Tibial nerve (tissue), 4 donors: ENCODE measurements at regions not wholly inside any gene's neighbourhood (a gene's known extent, or its start where the extent isn't known, plus 50 kb on each side); places are given as distances from the start of the nearest gene placed in this dataset.

Source experiments
- DNase-seq, 2 donors: peaks; one replicate each; pipeline ENCODE4 v3.0.0-alpha.2; 2019; ENCODE audit warnings: low spot score in 2 of 2
- H3K27ac ChIP-seq, 4 donors: fragments of 200-600 bp; sonication (generic) in 3 of 4; one replicate each; pipeline ENCODE4 v1.5.1; 2017 to 2019; ENCODE audit warnings: mild to moderate bottlenecking in 1 of 4
- H3K27me3 ChIP-seq, 2 donors: fragments of 200-600 bp; sonication (generic) in 1 of 2; one replicate each; pipeline versions ENCODE4 v1.5.1 to v1.6.0; 2017 to 2019
- H3K36me3 ChIP-seq, 3 donors: fragments of 200-600 bp; sonication (generic); one replicate each; pipeline ENCODE4 v1.5.1; 2018 to 2019
- H3K4me1 ChIP-seq, 4 donors: fragments of 200-600 bp; sonication (generic) in 3 of 4; one replicate each; pipeline ENCODE4 v1.5.1; 2017 to 2019
- H3K4me3 ChIP-seq, 4 donors: fragments of 200-600 bp; sonication (generic) in 3 of 4; one replicate each; pipeline ENCODE4 v1.5.1; 2017 to 2019; ENCODE audit warnings: mild to moderate bottlenecking in 1 of 4, moderate library complexity in 1 of 4
- H3K9me3 ChIP-seq, 4 donors: fragments of 200-600 bp; sonication (generic) in 3 of 4; one replicate each; pipeline ENCODE4 v1.5.1; 2017 to 2019
- CTCF ChIP-seq, 5 experiments: fragments of 200-600 bp in 3 of 5; fragments of 450-650 bp in 2 of 5; sonication (generic) in 3 of 5; IDR thresholded peaks; one replicate each; pipeline ENCODE4 v1.5.1; 2016 to 2019; ENCODE audit warnings: antibody characterized with exemption in 5 of 5, mild to moderate bottlenecking in 3 of 5, moderate library complexity in 2 of 5
- EP300 ChIP-seq, 2 donors: sonication (generic); formaldehyde crosslinking; IDR thresholded peaks; one replicate each; pipeline ENCODE4 v1.6.1; 2017; ENCODE audit warnings: antibody characterized with exemption in 2 of 2, mild to moderate bottlenecking in 1 of 2
- POLR2A ChIP-seq, 2 donors: fragments of 450-650 bp; IDR thresholded peaks; one replicate each; pipeline ENCODE4 v1.6.1; 2017; ENCODE audit warnings: antibody characterized with exemption in 2 of 2, mild to moderate bottlenecking in 2 of 2, moderate library complexity in 2 of 2
- WGBS, 2 donors: methylation state at CpG; one replicate each; pipeline ENCODE4 v1.1.5; 2018; 5-methylcytosine and 5-hydroxymethylcytosine counted together

- Histone ChIP-seq H3K9me3 (peaks cover 0 to 17% (median 0%) of the 10 kb centered on the region in 4 donors), H3K4me3 (no peak overlapping the region), H3K36me3 (no peaks in the 10 kb centered on the region), H3K27ac (no peak overlapping the region), H3K27me3 (no peaks in the 10 kb centered on the region), H3K4me1 (no peaks in the 10 kb centered on the region)
- WGBS, 2 donors: 72 to 78% methylated on average over 2 of the region's 2 CpGs
- DNase-seq: no peak
- TF ChIP-seq EP300 (IDR thresholded peaks at IDR 0.05) (no peak), CTCF (IDR thresholded peaks at IDR 0.05) (no peak), POLR2A (IDR thresholded peaks at IDR 0.05) (no peak)
Observed at GRCh38 chr14:22325676-22326400, 263.2 kb downstream of the DAD1 start.

GRCh38 chr14:22320362-22320750 is 268.7 kb downstream of the DAD1 start:
- no peak for TF ChIP-seq CTCF (IDR thresholded peaks at IDR 0.05)
- Histone ChIP-seq H3K9me3 (no peaks in the 10 kb centered on the region), H3K27ac (no peak overlapping the region), H3K4me3 (no peak overlapping the region), H3K36me3 (no peaks in the 10 kb centered on the region), H3K27me3 (no peaks in the 10 kb centered on the region), H3K4me1 (peaks cover 0 to 3% (median 0%) of the 10 kb centered on the region in 4 donors)
- DNase-seq: no peak
- 44 to 50% methylated on average over 4 of the region's 4 CpGs for WGBS, 2 donors

- no peaks in the 10 kb centered on the region for H3K9me3 ChIP-seq
- no peak overlapping the region for H3K27ac ChIP-seq
- DNase-seq: peak; percentile 48 to 87
- no peaks in the 10 kb centered on the region for H3K27me3 ChIP-seq
- peaks cover 0 to 3% (median 0%) of the 10 kb centered on the region in 4 donors for H3K4me1 ChIP-seq
- peak; percentile 50 to 74 (median 55) for TF ChIP-seq CTCF (IDR thresholded peaks at IDR 0.05)
- no peak for TF ChIP-seq POLR2A (IDR thresholded peaks at IDR 0.05)
- TF ChIP-seq EP300 (IDR thresholded peaks at IDR 0.05): no peak
- H3K36me3 ChIP-seq: no peaks in the 10 kb centered on the region
- 18 to 35% methylated on average over 4 of the region's 4 CpGs for WGBS, 2 donors
- no peak overlapping the region for H3K4me3 ChIP-seq
Observed at GRCh38 chr14:22319526-22320361, 269.3 kb downstream of the DAD1 start.

- no peak for TF ChIP-seq EP300 (IDR thresholded peaks at IDR 0.05)
- no peak for TF ChIP-seq POLR2A (IDR thresholded peaks at IDR 0.05)
- no peak for TF ChIP-seq CTCF (IDR thresholded peaks at IDR 0.05)
- no peaks in the 10 kb centered on the region for H3K36me3 ChIP-seq
- H3K9me3 ChIP-seq: no peaks in the 10 kb centered on the region
- H3K4me1 ChIP-seq: peaks cover 0 to 3% (median 0%) of the 10 kb centered on the region in 4 donors
- H3K4me3 ChIP-seq: no peak overlapping the region
- no peak overlapping the region for H3K27ac ChIP-seq
- no peaks in the 10 kb centered on the region for H3K27me3 ChIP-seq
- DNase-seq: no peak
- WGBS, 2 donors: 68 to 77% methylated on average over 3 of the region's 3 CpGs
Observed at GRCh38 chr14:22318951-22319350, 270.1 kb downstream of the DAD1 start.

- Histone ChIP-seq H3K9me3 (no peaks in the 10 kb centered on the region), H3K36me3 (no peaks in the 10 kb centered on the region), H3K4me1 (peaks cover 0 to 3% (median 0%) of the 10 kb centered on the region in 4 donors), H3K27ac (no peak overlapping the region), H3K27me3 (no peaks in the 10 kb centered on the region), H3K4me3 (no peak overlapping the region)
- DNase-seq: no peak
- TF ChIP-seq POLR2A (IDR thresholded peaks at IDR 0.05): no peak
- no peak for TF ChIP-seq CTCF (IDR thresholded peaks at IDR 0.05)
- no peak for TF ChIP-seq EP300 (IDR thresholded peaks at IDR 0.05)
- WGBS, 2 donors: 97% methylated on average over 1 of the region's 1 CpG
Observed at GRCh38 chr14:22316473-22316872, 272.6 kb downstream of the DAD1 start.
